HG03378 (cell line): ENCODE measurements at regions not wholly inside any gene's neighbourhood (a gene's known extent, or its start where the extent isn't known, plus 50 kb on each side); places are given as distances from the start of the nearest gene placed in this dataset.
"Not testable (repeated sequence)": the region's sequence is repeated elsewhere in the genome, so short reads cannot be mapped to it uniquely, and the experiment has no call there.

Experiments used
- ATAC-seq: cut with Tn5 transposase; IDR thresholded peaks from one replicate; pipeline ENCODE4 v1.9.1; 2021; ENCODE audit warnings: mild to moderate bottlenecking, moderate library complexity; ENCODE audit not compliant: unreplicated experiment

GRCh38 chr5:145585443-145586148, 249.5 kb downstream of the PRELID2 start:
- ATAC-seq, result no peak

- ATAC-seq, result no peak
Measured at GRCh38 chr5:145579301-145579700, 255.8 kb downstream of the PRELID2 start.

- no peak for ATAC-seq
Measured at GRCh38 chr5:145574889-145575573, 260.1 kb downstream of the PRELID2 start.

GRCh38 chr5:145568581-145568980, 266.6 kb downstream of the PRELID2 start:
- no peak for ATAC-seq

- no peak for ATAC-seq
Measured at GRCh38 chr5:145562931-145563330, 272.2 kb downstream of the PRELID2 start.

GRCh38 chr5:145558288-145558687, 276.9 kb downstream of the PRELID2 start:
- no peak for ATAC-seq

- no peak for ATAC-seq
Measured at GRCh38 chr5:145557345-145557744, 277.8 kb downstream of the PRELID2 start.

GRCh38 chr5:145554399-145554798, 280.7 kb downstream of the PRELID2 start:
- no peak for ATAC-seq

- ATAC-seq, result no peak
Measured at GRCh38 chr5:145553177-145553576, 282.0 kb downstream of the PRELID2 start.

- ATAC-seq, result no peak
Measured at GRCh38 chr5:145551714-145552113, 283.4 kb downstream of the PRELID2 start.

- no peak for ATAC-seq
Measured at GRCh38 chr5:145548097-145548496, 287.0 kb downstream of the PRELID2 start.

GRCh38 chr5:145544401-145544800, 290.7 kb downstream of the PRELID2 start:
- ATAC-seq, result no peak

- no peak for ATAC-seq
Measured at GRCh38 chr5:145543968-145544367, 291.2 kb downstream of the PRELID2 start.

GRCh38 chr5:145540375-145540774, 294.8 kb downstream of the PRELID2 start:
- ATAC-seq, result no peak

- ATAC-seq, result no peak
Measured at GRCh38 chr5:145539201-145539600, 295.9 kb downstream of the PRELID2 start.

- ATAC-seq, result no peak
Measured at GRCh38 chr5:145536133-145536532, 299.0 kb downstream of the PRELID2 start.

- ATAC-seq, result no peak
Measured at GRCh38 chr5:145531038-145531734, 304.0 kb downstream of the PRELID2 start.

GRCh38 chr5:145521523-145521922, 313.6 kb downstream of the PRELID2 start:
- ATAC-seq, result no peak

GRCh38 chr5:145521066-145521465, 314.1 kb downstream of the PRELID2 start:
- ATAC-seq, result no peak

GRCh38 chr5:145520335-145520734, 314.8 kb downstream of the PRELID2 start:
- ATAC-seq, result no peak

- not testable (repeated sequence) for ATAC-seq
Measured at GRCh38 chr5:145517588-145517987, 317.6 kb downstream of the PRELID2 start.

- ATAC-seq, result no peak
Measured at GRCh38 chr5:145511351-145511750, 323.8 kb downstream of the PRELID2 start.
